Heart left ventricle (tissue), 13 donors: ENCODE measurements at regions not wholly inside any gene's neighbourhood (a gene's known extent, or its start where the extent isn't known, plus 50 kb on each side); places are given as distances from the start of the nearest gene placed in this dataset.
A peak's percentile ranks its signal among the peaks of the same experiment; 100 is the strongest.
"Not testable (repeated sequence)": the region's sequence is repeated elsewhere in the genome, so short reads cannot be mapped to it uniquely, and the experiment has no call there.

Experiments
- POLR2A ChIP-seq, 2 donors: fragments of 450-650 bp; IDR thresholded peaks; one replicate each; pipeline ENCODE4 v1.6.1; 2017; ENCODE audit warnings: antibody characterized with exemption in 2 of 2, mild to moderate bottlenecking in 2 of 2, moderate library complexity in 2 of 2
- TF ChIP-seq, protein P1 (sequence below), 12 donors: fragments of 200-600 bp; sonication (generic) in 4 of 12; IDR thresholded peaks; one replicate each; pipeline versions ENCODE4 v1.5.0 to v1.8.0; 2018 to 2022; ENCODE audit warnings: antibody characterized with exemption in 12 of 12, mild to moderate bottlenecking in 5 of 12
- donor health status: ischemic (EF 13 %, LVEDD 7.1; RV severe dilation, severe dysfunction).
- donor health status: DM: no; HTN: yes; CAD: no.
- donor health status: DM: no; HTN: no; CAD: no.
- donor health status: ischemic (EF 25% LVEDD 6.9; RV normal size, moderate dysfunction).
- donor health status: ischemic (EF 25% LVEDD 5.7; RV mildly dilated, moderate dysfunction).
- donor health status: ischemic (EF 35%, LVEDD 5.7; RV mildly dilated, moderate dysfunction).
- donor health status: nonischemic (EF 11% LVEDD 7.7; RV severe dilation, severe dysfunction).
- donor health status: DM: yes; HTN: yes; CAD: no.
- donor health status: PGD.
- donor health status: ischemic (EF 29% LVEDD 5.4; RV normal size, mild dysfunction).
- donor health status: nonischemic (EF 23%, LVEDD 6.1; RV moderate dilation, normal function).

DNA sequence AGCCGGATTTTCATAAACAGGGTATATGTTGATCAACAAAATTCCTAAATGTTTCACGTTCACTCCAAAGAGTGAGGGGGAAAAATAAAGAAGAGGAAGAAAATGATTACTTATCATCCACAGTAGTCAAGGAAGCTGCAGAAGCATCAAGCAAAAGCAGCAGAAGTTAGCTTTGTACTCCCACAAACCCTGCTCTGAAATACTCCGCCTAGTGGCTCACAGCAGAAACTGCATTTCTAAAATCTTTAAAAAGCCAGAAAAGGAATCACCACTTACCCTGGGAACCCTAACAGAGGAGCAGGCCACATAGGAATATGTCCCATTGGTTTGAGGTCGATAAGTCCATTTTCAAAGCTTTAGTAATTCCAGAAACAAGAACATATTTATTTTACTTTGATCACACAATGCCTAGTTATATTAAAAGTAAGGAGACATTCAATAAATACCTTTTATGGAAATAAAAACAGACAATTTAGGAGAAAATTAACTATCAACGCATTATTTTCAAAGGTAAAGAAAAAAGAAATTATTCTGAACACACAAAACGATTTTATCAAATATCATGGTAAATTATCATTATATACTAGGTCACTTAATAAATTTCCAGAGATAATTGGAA lies 2199.5 kb upstream of the DEFB115 start:
- TF ChIP-seq, protein P1, sequence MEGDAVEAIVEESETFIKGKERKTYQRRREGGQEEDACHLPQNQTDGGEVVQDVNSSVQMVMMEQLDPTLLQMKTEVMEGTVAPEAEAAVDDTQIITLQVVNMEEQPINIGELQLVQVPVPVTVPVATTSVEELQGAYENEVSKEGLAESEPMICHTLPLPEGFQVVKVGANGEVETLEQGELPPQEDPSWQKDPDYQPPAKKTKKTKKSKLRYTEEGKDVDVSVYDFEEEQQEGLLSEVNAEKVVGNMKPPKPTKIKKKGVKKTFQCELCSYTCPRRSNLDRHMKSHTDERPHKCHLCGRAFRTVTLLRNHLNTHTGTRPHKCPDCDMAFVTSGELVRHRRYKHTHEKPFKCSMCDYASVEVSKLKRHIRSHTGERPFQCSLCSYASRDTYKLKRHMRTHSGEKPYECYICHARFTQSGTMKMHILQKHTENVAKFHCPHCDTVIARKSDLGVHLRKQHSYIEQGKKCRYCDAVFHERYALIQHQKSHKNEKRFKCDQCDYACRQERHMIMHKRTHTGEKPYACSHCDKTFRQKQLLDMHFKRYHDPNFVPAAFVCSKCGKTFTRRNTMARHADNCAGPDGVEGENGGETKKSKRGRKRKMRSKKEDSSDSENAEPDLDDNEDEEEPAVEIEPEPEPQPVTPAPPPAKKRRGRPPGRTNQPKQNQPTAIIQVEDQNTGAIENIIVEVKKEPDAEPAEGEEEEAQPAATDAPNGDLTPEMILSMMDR (IDR thresholded peaks at IDR 0.05): peak in 10 of 12 donors; percentile 22 to 56 (median 35)
- TF ChIP-seq POLR2A (IDR thresholded peaks at IDR 0.05): not testable (repeated sequence)
